KMS-11 (cell line): ENCODE measurements at regions not wholly inside any gene's neighbourhood (a gene's known extent, or its start where the extent isn't known, plus 50 kb on each side); places are given as distances from the start of the nearest gene placed in this dataset.

Experiments used
- H2AFZ ChIP-seq: fragments of 200-600 bp; sonication (generic); 2 replicates; pipeline ENCODE4 v1.6.1; 2016; ENCODE audit warnings: antibody characterized with exemption, mixed run types, low read depth
- H3K27ac ChIP-seq: fragments of 200-600 bp; sonication (generic); 2 replicates; pipeline ENCODE4 v1.6.1; 2016; ENCODE audit warnings: mild to moderate bottlenecking, mixed run types
- H3K27me3 ChIP-seq: fragments of 200-600 bp; sonication (generic); 2 replicates; pipeline ENCODE4 v1.6.1; 2017; ENCODE audit warnings: mild to moderate bottlenecking, low read depth, mixed run types, moderate library complexity; ENCODE audit not compliant: insufficient read depth
- H3K36me3 ChIP-seq: fragments of 200-600 bp; sonication (generic); 2 replicates; pipeline ENCODE4 v1.6.1; 2017; ENCODE audit warnings: mild to moderate bottlenecking, mixed run types; ENCODE audit not compliant: insufficient read depth
- H3K4me1 ChIP-seq: fragments of 200-600 bp; sonication (generic); 2 replicates; pipeline ENCODE4 v1.6.1; 2016; ENCODE audit warnings: mild to moderate bottlenecking, low read depth, mixed run types; ENCODE audit not compliant: poor library complexity, severe bottlenecking
- H3K4me2 ChIP-seq: fragments of 200-600 bp; sonication (generic); 2 replicates; pipeline ENCODE4 v1.7.0; 2016; ENCODE audit warnings: mild to moderate bottlenecking, mixed run types
- H3K4me3 ChIP-seq: fragments of 200-600 bp; sonication (generic); IDR thresholded peaks from 2 replicates; pipeline ENCODE4 v1.6.1; 2017; ENCODE audit warnings: low read depth, low read length, mixed read lengths; ENCODE audit not compliant: insufficient read depth
- H3K79me2 ChIP-seq: fragments of 200-600 bp; sonication (generic); 2 replicates; pipeline ENCODE4 v1.6.1; 2016; ENCODE audit warnings: low read depth, mixed run types; ENCODE audit not compliant: insufficient read depth
- H3K9ac ChIP-seq: fragments of 200-600 bp; sonication (generic); 2 replicates; pipeline ENCODE4 v1.6.1; 2016; ENCODE audit warnings: mild to moderate bottlenecking, mixed run types
- H4K20me1 ChIP-seq: fragments of 200-600 bp; sonication (generic); 2 replicates; pipeline ENCODE4 v1.6.1; 2016; ENCODE audit warnings: mild to moderate bottlenecking, mixed run types; ENCODE audit not compliant: insufficient read depth
- CTCF ChIP-seq: fragments of 200-600 bp; sonication (generic); conservative IDR thresholded peaks from 2 replicates; pipeline ENCODE4 v1.6.1; 2017; ENCODE audit warnings: low read depth, mild to moderate bottlenecking, antibody characterized with exemption, low read length, moderate library complexity, mixed read lengths

- H4K20me1 ChIP-seq = no peaks in the 10 kb centered on the region
- H3K79me2 ChIP-seq = no peaks in the 10 kb centered on the region
- H3K36me3 ChIP-seq = no peaks in the 10 kb centered on the region
- no peaks in the 10 kb centered on the region for H3K4me1 ChIP-seq
- H3K27me3 ChIP-seq = no peaks in the 10 kb centered on the region
- H3K9ac ChIP-seq = no peak overlapping the region
- H3K4me2 ChIP-seq = no peak overlapping the region
- TF ChIP-seq CTCF = no peak
- H3K27ac ChIP-seq = no peak overlapping the region
- H2AFZ ChIP-seq = no peak overlapping the region
- H3K4me3 ChIP-seq = no peak overlapping the region
These were observed 254.3 kb downstream of the ZBBX start for GRCh38 chr3:167125612-167126407.

DNA sequence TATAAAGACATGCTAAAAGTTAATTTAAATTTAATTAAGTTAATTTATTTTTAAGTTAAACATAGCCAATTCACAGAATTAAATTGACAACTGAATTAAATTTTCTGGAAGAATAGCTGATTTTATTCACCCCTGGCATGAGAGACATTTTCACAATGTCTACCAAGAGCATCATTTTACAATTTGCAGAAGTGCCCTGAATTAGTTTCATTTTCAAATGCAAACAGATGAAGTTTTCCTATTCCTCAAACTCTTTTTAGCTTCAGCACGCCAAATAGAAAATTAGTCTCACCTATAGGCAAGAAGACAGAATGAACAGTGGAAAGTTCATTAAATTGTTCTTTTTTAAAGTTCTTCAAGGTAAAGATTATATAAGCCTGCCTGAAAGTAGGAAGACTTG lies 259.3 kb downstream of the ZBBX start:
- Histone ChIP-seq H3K4me1 (no peaks in the 10 kb centered on the region), H3K9ac (no peak overlapping the region), H3K27me3 (no peaks in the 10 kb centered on the region), H3K36me3 (no peaks in the 10 kb centered on the region), H3K4me2 (no peak overlapping the region), H4K20me1 (no peaks in the 10 kb centered on the region), H3K79me2 (no peaks in the 10 kb centered on the region), H2AFZ (no peak overlapping the region), H3K4me3 (no peak overlapping the region), H3K27ac (no peak overlapping the region)
- no peak for TF ChIP-seq CTCF

DNA sequence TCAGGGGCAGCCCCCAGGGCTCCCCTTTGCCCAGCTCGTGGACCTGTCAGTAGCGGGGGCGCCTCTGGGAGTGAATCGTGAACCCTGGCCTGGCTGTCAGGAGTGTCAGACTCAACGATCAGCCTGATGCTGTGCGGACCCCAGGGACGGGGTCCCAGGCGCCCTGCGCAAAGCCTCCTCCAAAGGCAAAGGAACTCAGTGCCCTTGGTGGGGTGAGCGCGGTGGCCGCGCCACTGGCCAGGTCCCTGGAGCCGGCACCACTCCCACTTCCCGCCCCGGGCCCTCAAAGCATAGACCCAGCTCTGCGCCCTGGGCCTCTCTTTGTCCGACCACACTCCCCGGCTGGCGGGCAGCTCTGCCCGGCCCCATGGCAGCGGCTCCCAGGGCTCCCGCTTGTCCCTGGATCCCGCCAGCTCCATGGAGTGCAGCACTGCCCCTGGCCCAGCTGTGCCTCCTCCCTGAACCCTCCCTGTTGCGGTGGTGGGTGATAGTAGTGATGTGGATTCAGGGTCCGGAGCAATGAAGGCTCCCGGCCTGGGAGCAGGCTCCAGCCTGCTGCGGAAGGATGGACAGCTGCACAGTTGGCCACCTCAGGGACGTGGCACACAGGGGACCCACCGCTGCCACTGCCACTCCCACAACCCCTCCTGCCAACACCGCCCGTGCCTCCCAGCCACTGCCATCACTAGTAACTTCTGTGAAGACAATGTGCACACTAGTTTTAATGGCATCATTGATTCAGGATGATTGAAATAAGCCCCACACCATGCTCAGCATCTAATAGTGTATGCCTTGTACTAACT lies 263.8 kb downstream of the ZBBX start:
- Histone ChIP-seq H3K79me2 (no peaks in the 10 kb centered on the region), H3K4me2 (no peak overlapping the region), H3K36me3 (no peaks in the 10 kb centered on the region), H3K27ac (no peak overlapping the region), H4K20me1 (no peaks in the 10 kb centered on the region), H3K27me3 (no peaks in the 10 kb centered on the region), H3K4me3 (no peak overlapping the region), H2AFZ (no peak overlapping the region), H3K4me1 (no peaks in the 10 kb centered on the region), H3K9ac (no peak overlapping the region)
- TF ChIP-seq CTCF = no peak

DNA sequence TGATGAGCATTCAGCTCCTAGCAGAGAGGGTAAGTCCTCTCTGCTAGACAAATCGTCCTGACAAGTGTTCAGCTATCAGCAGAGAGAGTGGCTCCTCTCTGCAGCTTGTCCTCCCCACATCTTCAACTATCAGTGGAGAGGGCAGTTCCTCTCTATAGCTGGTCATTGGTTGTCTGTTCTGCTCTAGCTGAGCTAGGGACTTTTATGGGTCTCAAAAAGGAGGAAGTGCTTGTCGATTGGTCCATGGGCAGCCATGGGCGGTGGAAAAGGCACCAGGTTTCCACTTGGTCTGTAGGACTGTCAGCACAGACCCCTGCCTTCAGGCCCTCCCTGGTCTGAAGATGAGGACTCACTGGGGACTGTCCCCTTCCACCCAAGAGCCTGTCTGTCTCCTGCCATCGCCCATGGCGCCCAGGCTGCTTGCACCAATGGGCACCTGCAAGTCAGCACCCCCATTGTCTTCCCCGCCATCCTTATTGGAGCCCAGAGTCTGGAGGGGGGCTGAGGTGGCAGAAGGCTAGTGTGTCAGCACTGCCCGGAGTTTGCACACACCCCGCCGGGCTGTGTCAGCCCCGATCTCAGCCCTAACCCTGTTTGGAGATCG lies 264.7 kb downstream of the ZBBX start:
- H3K27me3 ChIP-seq = no peaks in the 10 kb centered on the region
- H2AFZ ChIP-seq = no peak overlapping the region
- TF ChIP-seq CTCF = no peak

More for the DNA sequence above, 264.7 kb downstream of the ZBBX start:
- Histone ChIP-seq H3K9ac (no peak overlapping the region), H4K20me1 (no peaks in the 10 kb centered on the region), H3K4me3 (no peak overlapping the region), H3K27ac (no peak overlapping the region), H3K79me2 (no peaks in the 10 kb centered on the region), H3K4me2 (no peak overlapping the region), H3K36me3 (no peaks in the 10 kb centered on the region), H3K4me1 (no peaks in the 10 kb centered on the region)
